ENCODE measurements at regions not wholly inside any gene's neighbourhood (a gene's known extent, or its start where the extent isn't known, plus 50 kb on each side); places are given as distances from the start of the nearest gene placed in this dataset.
"Not testable (repeated sequence)": the region's sequence is repeated elsewhere in the genome, so short reads cannot be mapped to it uniquely, and the experiment has no call there.

GRCh38 chr14:23883684-23884540 lies 69.7 kb upstream of the DHRS4 start:
- TF ChIP-seq Cebpa-rat (IDR thresholded peaks at IDR 0.05) = no peak
- H3K4me2 ChIP-seq = no peak overlapping the region
- no peak overlapping the region for H3K9ac ChIP-seq
- H3K9me3 ChIP-seq (replicated peaks in 1 of 11) = peaks cover 6 to 19% (median 12%) of the 10 kb centered on the region in 11 experiments; a peak in 18 of 22 replicates
- no peaks in the 10 kb centered on the region for H4K20me1 ChIP-seq
- no peak overlapping the region for H3K4me3 ChIP-seq
- H3K27ac ChIP-seq = no peak overlapping the region
- no peaks in the 10 kb centered on the region for H3K27me3 ChIP-seq
- no peaks in the 10 kb centered on the region for H3K36me3 ChIP-seq
- H3K4me1 ChIP-seq = no peaks in the 10 kb centered on the region

DNA sequence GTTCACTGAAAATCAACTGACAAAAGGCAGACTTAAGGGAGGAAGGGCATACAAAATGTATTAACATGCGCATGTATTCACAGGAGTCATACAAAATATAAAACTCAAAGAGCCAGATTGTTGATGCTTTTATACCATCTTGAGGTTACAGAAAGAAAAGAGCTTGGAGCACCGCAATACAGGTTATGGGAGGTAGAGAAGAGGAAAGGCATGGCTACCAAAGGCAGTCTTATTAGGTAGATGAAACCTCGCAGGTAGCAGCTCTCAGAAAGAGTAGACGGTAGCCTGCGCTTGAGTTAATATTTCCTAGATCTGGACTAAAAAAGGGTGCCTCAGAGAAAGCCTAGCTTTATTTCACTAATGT lies 69.0 kb upstream of the DHRS4 start:
- no peak overlapping the region for H3K27ac ChIP-seq
- H3K4me1 ChIP-seq = no peaks in the 10 kb centered on the region
- H3K36me3 ChIP-seq = no peaks in the 10 kb centered on the region
- peaks cover 6 to 19% (median 12%) of the 10 kb centered on the region in 11 experiments; a peak in 18 of 22 replicates for H3K9me3 ChIP-seq (replicated peaks in 1 of 11)
- no peaks in the 10 kb centered on the region for H3K27me3 ChIP-seq
- H3K4me3 ChIP-seq = no peak overlapping the region
- no peak for TF ChIP-seq Cebpa-rat (IDR thresholded peaks at IDR 0.05)
- no peak overlapping the region for H3K4me2 ChIP-seq
- H3K9ac ChIP-seq = no peak overlapping the region
- H4K20me1 ChIP-seq = no peaks in the 10 kb centered on the region

DNA sequence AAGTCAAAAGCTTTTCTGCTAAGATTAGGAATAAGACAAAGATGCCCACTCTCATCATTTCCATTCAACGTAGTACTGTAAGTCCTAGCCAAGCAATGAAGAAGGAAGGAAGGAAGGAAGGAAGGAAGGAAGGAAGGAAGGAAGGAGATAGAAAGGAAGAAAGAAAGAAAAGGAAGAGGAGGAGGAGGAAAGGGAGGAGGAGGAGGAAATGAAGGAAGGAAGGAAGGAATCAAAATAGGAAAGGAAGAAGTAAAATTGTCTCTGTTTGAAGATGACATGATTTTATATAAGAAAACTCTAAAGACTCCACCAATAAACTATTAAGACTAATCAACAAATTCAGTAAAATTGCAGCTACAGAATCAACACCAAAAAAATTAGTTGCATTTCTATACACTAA lies 66.0 kb upstream of the DHRS4 start:
- Histone ChIP-seq H3K9ac (no peak overlapping the region), H4K20me1 (no peaks in the 10 kb centered on the region)
- no peak for TF ChIP-seq Cebpa-rat (IDR thresholded peaks at IDR 0.05)

GRCh38 chr14:23891717-23892116 lies 61.9 kb upstream of the DHRS4 start:
- not testable (repeated sequence) for H3K9ac ChIP-seq, H3K4me3 ChIP-seq, H3K4me2 ChIP-seq, H3K27me3 ChIP-seq, H3K4me1 ChIP-seq, H3K27ac ChIP-seq, H4K20me1 ChIP-seq, H3K36me3 ChIP-seq
- H3K9me3 ChIP-seq (replicated peaks in 1 of 11) = peaks cover 6 to 19% (median 13%) of the 10 kb centered on the region in 11 experiments; a peak in 18 of 22 replicates

More for the DNA sequence above, 66.0 kb upstream of the DHRS4 start:
- no peak overlapping the region for H3K4me2 ChIP-seq
- no peaks in the 10 kb centered on the region for H3K4me1 ChIP-seq
- no peak overlapping the region for H3K4me3 ChIP-seq
- H3K36me3 ChIP-seq = no peaks in the 10 kb centered on the region
- no peak overlapping the region for H3K27ac ChIP-seq
- H3K27me3 ChIP-seq = no peaks in the 10 kb centered on the region
- peaks cover 6 to 19% (median 13%) of the 10 kb centered on the region in 11 experiments; a peak in 18 of 22 replicates for H3K9me3 ChIP-seq (replicated peaks in 1 of 11)

- H3K36me3 ChIP-seq, H3K4me1 ChIP-seq, H3K27ac ChIP-seq, H3K4me2 ChIP-seq, H3K27me3 ChIP-seq, H4K20me1 ChIP-seq, H3K9ac ChIP-seq, H3K4me3 ChIP-seq: not testable (repeated sequence)
- peaks cover 6 to 17% (median 12%) of the 10 kb centered on the region in 11 experiments; a peak in 18 of 22 replicates for H3K9me3 ChIP-seq (replicated peaks in 1 of 11)
Observed at GRCh38 chr14:23892289-23892688, 61.3 kb upstream of the DHRS4 start.

- TF ChIP-seq Cebpa-rat (IDR thresholded peaks at IDR 0.05) = no peak
- Histone ChIP-seq H3K27ac (no peak overlapping the region), H3K4me1 (peaks cover 0 to 8% (median 0%) of the 10 kb centered on the region in 10 experiments; a peak in 2 of 20 replicates), H3K9ac (no peak overlapping the region), H3K4me3 (no peak overlapping the region), H4K20me1 (no peaks in the 10 kb centered on the region), H3K9me3 (replicated peaks in 1 of 11) (peaks cover 9 to 13% (median 12%) of the 10 kb centered on the region in 11 experiments; a peak in 20 of 22 replicates), H3K36me3 (no peaks in the 10 kb centered on the region), H3K4me2 (no peak overlapping the region), H3K27me3 (no peaks in the 10 kb centered on the region)
Observed at GRCh38 chr14:23894362-23895052, 59.1 kb upstream of the DHRS4 start.

DNA sequence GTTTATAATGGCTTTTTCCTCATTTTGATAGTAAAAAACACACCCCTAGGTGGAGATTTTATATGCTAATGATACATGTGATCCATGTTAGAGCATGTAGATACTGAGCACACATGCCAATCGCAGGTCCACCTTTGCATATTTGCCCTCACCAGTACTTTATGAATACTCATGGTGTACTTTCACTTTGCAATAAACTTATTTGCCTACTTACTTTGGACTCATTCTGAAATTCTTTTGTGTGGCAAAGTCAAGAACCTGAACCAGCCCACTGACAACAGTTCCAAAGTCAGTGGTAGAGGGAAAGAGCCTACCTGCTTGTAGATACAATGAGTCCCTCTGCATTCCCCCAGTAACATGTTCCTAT lies 58.5 kb upstream of the DHRS4 start:
- no peak overlapping the region for H3K27ac ChIP-seq
- no peak overlapping the region for H3K9ac ChIP-seq
- no peaks in the 10 kb centered on the region for H4K20me1 ChIP-seq
- H3K9me3 ChIP-seq (replicated peaks in 1 of 11) = peaks cover 9 to 18% (median 17%) of the 10 kb centered on the region in 11 experiments; a peak in 20 of 22 replicates
- H3K36me3 ChIP-seq = no peaks in the 10 kb centered on the region
- no peak for TF ChIP-seq Cebpa-rat (IDR thresholded peaks at IDR 0.05)
- no peak overlapping the region for H3K4me3 ChIP-seq
- H3K27me3 ChIP-seq = no peaks in the 10 kb centered on the region
- H3K4me2 ChIP-seq = no peak overlapping the region
- H3K4me1 ChIP-seq = peaks cover 0 to 8% (median 0%) of the 10 kb centered on the region in 10 experiments; a peak in 2 of 20 replicates

DNA sequence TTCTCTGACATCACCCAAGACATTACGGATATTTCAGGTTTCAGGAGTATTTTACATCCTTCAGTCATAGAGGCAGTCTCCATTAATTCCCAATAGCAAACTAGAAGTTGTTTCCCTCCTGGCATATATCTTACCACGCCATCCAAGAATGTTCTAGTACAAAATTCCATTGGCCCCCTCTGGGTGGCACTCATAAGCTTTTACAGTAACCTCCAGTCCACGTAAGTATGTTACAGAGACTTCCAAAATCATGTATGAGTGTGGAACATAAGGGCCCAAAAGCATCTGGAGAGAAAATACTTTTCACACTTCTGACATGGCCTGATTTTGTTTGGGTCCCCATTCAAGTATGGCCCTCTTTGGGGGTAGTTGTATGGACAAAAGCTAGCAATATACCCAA lies 58.1 kb upstream of the DHRS4 start:
- H4K20me1 ChIP-seq = no peaks in the 10 kb centered on the region
- H3K9me3 ChIP-seq (replicated peaks in 1 of 11) = peaks cover 9 to 21% (median 17%) of the 10 kb centered on the region in 11 experiments; a peak in 20 of 22 replicates
- H3K36me3 ChIP-seq = no peaks in the 10 kb centered on the region
- no peaks in the 10 kb centered on the region for H3K27me3 ChIP-seq
- peaks cover 0 to 8% (median 0%) of the 10 kb centered on the region in 10 experiments; a peak in 2 of 20 replicates for H3K4me1 ChIP-seq
- no peak overlapping the region for H3K27ac ChIP-seq
- no peak overlapping the region for H3K9ac ChIP-seq
- TF ChIP-seq Cebpa-rat (IDR thresholded peaks at IDR 0.05) = no peak
- H3K4me3 ChIP-seq = no peak overlapping the region
- no peak overlapping the region for H3K4me2 ChIP-seq

DNA sequence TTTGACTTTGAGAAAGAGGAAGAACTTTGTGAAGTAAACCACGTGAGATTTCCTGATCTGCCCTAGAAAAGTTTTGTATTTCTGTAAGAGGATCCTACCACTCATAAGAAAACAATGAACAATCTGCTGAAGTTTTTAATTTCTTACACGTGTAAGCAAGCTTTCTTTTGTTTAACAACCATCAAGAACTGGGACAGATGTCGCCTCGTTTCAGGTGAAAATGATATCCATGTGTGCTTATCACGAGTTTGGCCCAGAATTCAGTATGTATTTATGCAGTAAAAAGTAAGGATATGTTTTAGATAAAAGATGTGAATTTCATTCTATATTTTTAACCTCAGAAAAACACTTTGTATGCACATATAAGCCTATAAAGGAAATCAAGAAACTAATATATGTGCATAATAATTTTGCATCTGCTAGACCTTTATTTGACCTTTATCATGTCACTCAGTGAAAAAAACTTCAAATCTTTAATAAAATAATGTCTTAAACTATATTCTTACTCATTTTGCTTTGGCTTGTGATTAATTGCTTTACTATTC lies 56.9 kb upstream of the DHRS4 start:
- Histone ChIP-seq H3K27ac (no peak overlapping the region), H3K9ac (no peak overlapping the region), H3K27me3 (no peaks in the 10 kb centered on the region), H3K4me3 (no peak overlapping the region), H3K9me3 (replicated peaks in 1 of 11) (peaks cover 9 to 21% (median 17%) of the 10 kb centered on the region in 11 experiments; a peak in 20 of 22 replicates), H4K20me1 (no peaks in the 10 kb centered on the region), H3K36me3 (no peaks in the 10 kb centered on the region), H3K4me2 (peak overlapping the region in 1 of 11 experiments; percentile 49; a peak in 1 of 22 replicates), H3K4me1 (peaks cover 0 to 8% (median 0%) of the 10 kb centered on the region in 10 experiments; a peak in 2 of 20 replicates)
- no peak for TF ChIP-seq Cebpa-rat (IDR thresholded peaks at IDR 0.05)

DNA sequence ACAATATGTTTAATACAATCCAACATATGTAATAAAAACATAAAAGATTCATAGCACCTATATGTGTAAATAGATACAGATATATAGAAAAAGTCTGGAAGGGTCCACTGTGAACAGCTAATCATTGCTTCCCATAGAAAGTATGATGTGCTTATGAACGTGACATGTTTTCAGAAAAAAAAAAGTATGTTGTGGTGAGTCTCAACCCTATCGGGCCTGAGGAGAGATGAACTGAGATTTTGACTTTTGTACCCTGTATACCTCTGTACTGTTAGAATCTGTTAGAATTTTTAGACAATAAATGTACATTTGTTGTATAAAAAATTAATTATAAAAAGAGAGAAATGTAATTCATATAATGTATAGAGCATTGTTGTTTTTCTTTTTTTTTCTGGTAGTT lies 56.3 kb upstream of the DHRS4 start:
- H3K27me3 ChIP-seq, H3K27ac ChIP-seq, H3K36me3 ChIP-seq, H3K4me2 ChIP-seq, H3K4me1 ChIP-seq, H4K20me1 ChIP-seq, H3K4me3 ChIP-seq, H3K9ac ChIP-seq: not testable (repeated sequence)
- H3K9me3 ChIP-seq (replicated peaks in 1 of 11) = peaks cover 9 to 21% (median 17%) of the 10 kb centered on the region in 11 experiments; a peak in 20 of 22 replicates

- H3K27me3 ChIP-seq, H4K20me1 ChIP-seq, H3K4me2 ChIP-seq, H3K27ac ChIP-seq, H3K4me3 ChIP-seq, H3K4me1 ChIP-seq, H3K36me3 ChIP-seq, H3K9ac ChIP-seq: not testable (repeated sequence)
- peaks cover 9 to 21% (median 17%) of the 10 kb centered on the region in 11 experiments; a peak in 20 of 22 replicates for H3K9me3 ChIP-seq (replicated peaks in 1 of 11)
Observed at GRCh38 chr14:23898359-23898758, 55.2 kb upstream of the DHRS4 start.
